ENCODE measurements at regions not wholly inside any gene's neighbourhood (a gene's known extent, or its start where the extent isn't known, plus 50 kb on each side); places are given as distances from the start of the nearest gene placed in this dataset.

DNA sequence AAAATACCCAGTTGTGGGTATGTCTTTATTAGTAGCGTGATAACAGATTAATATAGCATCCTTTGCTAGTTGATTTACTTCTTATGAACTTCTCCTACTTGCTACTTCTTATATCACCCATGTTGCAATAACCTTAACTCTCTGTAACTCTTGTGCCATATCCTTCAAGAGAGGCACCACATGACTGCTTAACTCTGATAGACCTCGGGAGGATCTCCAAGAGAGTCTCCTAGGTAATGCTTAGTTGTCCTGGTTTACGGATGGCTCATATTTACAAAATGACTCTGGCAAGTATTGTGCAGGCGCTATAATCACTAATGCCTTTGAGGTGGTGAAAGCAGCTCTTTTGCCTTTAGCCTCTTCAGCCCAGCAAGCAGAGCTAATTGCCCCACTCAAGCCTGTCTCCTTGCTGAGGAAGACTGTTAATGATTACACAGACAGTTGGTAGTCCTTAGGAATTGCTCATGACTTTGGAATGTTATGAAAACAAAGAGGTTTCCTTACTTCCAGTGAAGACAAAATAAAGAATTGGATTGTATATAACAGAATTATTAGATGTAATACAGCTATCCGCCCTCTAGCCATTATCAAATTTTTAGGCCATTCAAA, 1305.8 kb downstream of the PCDH7 start:
- Histone ChIP-seq H3K36me3 (no peaks in the 10 kb centered on the region), H3K27ac (no peak overlapping the region), H3K9me3 (no peaks in the 10 kb centered on the region), H3K27me3 (no peaks in the 10 kb centered on the region), H3K4me1 (no peaks in the 10 kb centered on the region), H3K4me3 (no peak overlapping the region)
- no peak for DNase-seq
- TF ChIP-seq, protein P1, sequence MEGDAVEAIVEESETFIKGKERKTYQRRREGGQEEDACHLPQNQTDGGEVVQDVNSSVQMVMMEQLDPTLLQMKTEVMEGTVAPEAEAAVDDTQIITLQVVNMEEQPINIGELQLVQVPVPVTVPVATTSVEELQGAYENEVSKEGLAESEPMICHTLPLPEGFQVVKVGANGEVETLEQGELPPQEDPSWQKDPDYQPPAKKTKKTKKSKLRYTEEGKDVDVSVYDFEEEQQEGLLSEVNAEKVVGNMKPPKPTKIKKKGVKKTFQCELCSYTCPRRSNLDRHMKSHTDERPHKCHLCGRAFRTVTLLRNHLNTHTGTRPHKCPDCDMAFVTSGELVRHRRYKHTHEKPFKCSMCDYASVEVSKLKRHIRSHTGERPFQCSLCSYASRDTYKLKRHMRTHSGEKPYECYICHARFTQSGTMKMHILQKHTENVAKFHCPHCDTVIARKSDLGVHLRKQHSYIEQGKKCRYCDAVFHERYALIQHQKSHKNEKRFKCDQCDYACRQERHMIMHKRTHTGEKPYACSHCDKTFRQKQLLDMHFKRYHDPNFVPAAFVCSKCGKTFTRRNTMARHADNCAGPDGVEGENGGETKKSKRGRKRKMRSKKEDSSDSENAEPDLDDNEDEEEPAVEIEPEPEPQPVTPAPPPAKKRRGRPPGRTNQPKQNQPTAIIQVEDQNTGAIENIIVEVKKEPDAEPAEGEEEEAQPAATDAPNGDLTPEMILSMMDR (IDR thresholded peaks at IDR 0.05) = no peak
- intact Hi-C loops (cut with DNase I) = no loop called here
- ATAC-seq = no peak
- 65 to 67% methylated on average over 5 of the region's 5 CpGs for WGBS, 2 donors

DNA sequence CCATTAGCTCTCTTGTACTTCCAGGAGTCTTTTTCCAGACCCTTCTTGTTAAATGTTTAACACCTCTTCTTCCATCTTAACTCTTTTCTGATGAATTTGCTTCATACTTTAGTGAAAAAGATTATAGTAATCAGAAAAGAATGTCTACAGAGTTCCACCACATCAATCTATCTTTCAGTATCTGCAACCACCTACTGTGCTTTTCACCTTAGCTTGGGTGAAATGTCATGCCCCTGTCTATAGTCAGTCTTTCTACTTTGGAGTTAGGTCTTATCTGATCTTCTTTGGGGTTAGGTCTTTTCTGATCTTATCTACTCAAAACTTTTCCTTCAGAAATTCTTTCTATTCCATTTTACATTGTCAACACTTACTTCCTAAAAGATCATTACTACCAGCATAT, 1310.2 kb downstream of the PCDH7 start:
- intact Hi-C loops (cut with DNase I) = no loop called here
- Histone ChIP-seq H3K36me3 (no peaks in the 10 kb centered on the region), H3K27me3 (no peaks in the 10 kb centered on the region), H3K4me1 (no peaks in the 10 kb centered on the region), H3K4me3 (no peak overlapping the region), H3K27ac (no peak overlapping the region), H3K9me3 (no peaks in the 10 kb centered on the region)
- ATAC-seq (no peak), DNase-seq (no peak)
- TF ChIP-seq, protein P1 (IDR thresholded peaks at IDR 0.05) = no peak

DNA sequence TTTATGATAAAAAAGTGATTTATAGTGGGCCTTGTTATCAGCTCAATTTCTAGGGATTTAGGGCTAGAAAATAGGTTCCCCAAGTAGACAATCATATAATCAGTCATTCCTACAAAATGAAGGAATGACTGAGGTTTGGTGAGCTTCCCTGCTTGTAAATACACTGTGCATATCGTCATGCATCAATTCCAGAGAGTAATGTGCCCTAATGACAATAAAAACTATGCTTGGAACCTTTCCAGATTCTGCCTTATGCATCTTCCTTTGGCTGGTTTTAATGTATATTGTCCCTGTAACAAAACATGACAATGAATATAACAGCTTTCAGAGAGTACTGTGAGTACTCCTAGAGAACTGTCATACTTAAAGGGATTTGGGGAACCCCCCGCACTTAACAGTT, 1310.9 kb downstream of the PCDH7 start:
- Histone ChIP-seq H3K27me3 (no peaks in the 10 kb centered on the region), H3K4me1 (no peaks in the 10 kb centered on the region), H3K36me3 (no peaks in the 10 kb centered on the region), H3K27ac (no peak overlapping the region), H3K4me3 (no peak overlapping the region), H3K9me3 (no peaks in the 10 kb centered on the region)
- intact Hi-C loops (cut with DNase I) = no loop called here
- TF ChIP-seq, protein P1 (IDR thresholded peaks at IDR 0.05) = no peak
- WGBS, 2 donors = 73 to 78% methylated on average over 2 of the region's 2 CpGs
- ATAC-seq (no peak), DNase-seq (no peak)

DNA sequence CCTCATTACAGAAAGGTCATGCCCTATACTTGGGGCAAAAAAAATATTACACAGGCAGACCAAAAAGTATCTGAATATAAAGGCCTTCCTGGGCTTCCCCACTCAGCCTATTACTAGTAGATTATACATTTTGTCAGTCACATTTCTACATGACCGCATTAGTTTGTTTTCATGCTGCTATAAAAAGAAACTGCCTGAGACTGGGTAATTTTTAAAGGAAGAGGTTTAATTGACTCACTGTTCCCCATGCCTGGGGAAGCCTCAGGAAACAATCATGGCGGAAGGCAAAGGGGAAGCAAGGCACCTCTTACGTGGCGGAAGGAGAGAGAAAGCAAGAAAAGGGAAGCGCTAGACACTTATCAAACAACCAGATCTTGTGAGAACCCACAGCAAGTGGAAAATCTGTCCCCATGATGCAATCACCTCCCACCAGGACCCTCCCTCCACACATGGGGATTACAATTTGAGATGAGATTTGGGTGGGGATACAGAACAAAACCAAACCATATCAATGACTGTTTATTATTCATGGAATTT, 1312.0 kb downstream of the PCDH7 start:
- WGBS, 2 donors = 89 to 92% methylated on average over 5 of the region's 5 CpGs

More for the DNA sequence above, 1312.0 kb downstream of the PCDH7 start:
- H3K4me1 ChIP-seq = no peaks in the 10 kb centered on the region
- intact Hi-C loops (cut with DNase I) = no loop called here
- H3K27ac ChIP-seq = no peak overlapping the region
- H3K4me3 ChIP-seq = no peak overlapping the region
- H3K36me3 ChIP-seq = no peaks in the 10 kb centered on the region
- no peak for DNase-seq
- no peaks in the 10 kb centered on the region for H3K9me3 ChIP-seq
- H3K27me3 ChIP-seq = no peaks in the 10 kb centered on the region
- no peak for ATAC-seq
- TF ChIP-seq, protein P1 (IDR thresholded peaks at IDR 0.05) = no peak
